Ammon's horn (tissue), 1 donor: ENCODE measurements at regions not wholly inside any gene's neighbourhood (a gene's known extent, or its start where the extent isn't known, plus 50 kb on each side); places are given as distances from the start of the nearest gene placed in this dataset.
"Not testable (repeated sequence)": the region's sequence is repeated elsewhere in the genome, so short reads cannot be mapped to it uniquely, and the experiment has no call there.

Experiments used
- DNase-seq: peaks from one replicate; pipeline ENCODE4 v3.0.0-alpha.2; 2016; ENCODE audit warnings: low spot score

GRCh38 chr19:22545751-22546150 lies 88.4 kb upstream of the ZNF492 start:
- DNase-seq, result peak; percentile 62

GRCh38 chr19:22533761-22534160 lies 100.4 kb upstream of the ZNF492 start:
- no peak for DNase-seq

- peak; percentile 73 for DNase-seq
Observed at GRCh38 chr19:22532388-22533300, 101.5 kb upstream of the ZNF492 start.

- DNase-seq, result no peak
Observed at GRCh38 chr19:22530042-22530441, 104.1 kb upstream of the ZNF492 start.

GRCh38 chr19:22528956-22529355 lies 105.2 kb upstream of the ZNF492 start:
- no peak for DNase-seq

GRCh38 chr19:22527554-22527953 lies 105.4 kb upstream of the ZNF98 start:
- no peak for DNase-seq

GRCh38 chr19:22526661-22527272 lies 104.6 kb upstream of the ZNF98 start:
- no peak for DNase-seq

GRCh38 chr19:22523940-22524339 lies 101.8 kb upstream of the ZNF98 start:
- no peak for DNase-seq

GRCh38 chr19:22519562-22519961 lies 97.4 kb upstream of the ZNF98 start:
- DNase-seq, result not testable (repeated sequence)

GRCh38 chr19:22519152-22519551 lies 97.0 kb upstream of the ZNF98 start:
- DNase-seq, result no peak

- DNase-seq, result no peak
Observed at GRCh38 chr19:22517496-22518411, 95.6 kb upstream of the ZNF98 start.

- no peak for DNase-seq
Observed at GRCh38 chr19:22515435-22515834, 93.3 kb upstream of the ZNF98 start.

GRCh38 chr19:22503524-22503923 lies 81.4 kb upstream of the ZNF98 start:
- no peak for DNase-seq

GRCh38 chr19:22502766-22503165 lies 80.6 kb upstream of the ZNF98 start:
- DNase-seq, result no peak

- DNase-seq, result not testable (repeated sequence)
Observed at GRCh38 chr19:22498831-22499430, 76.8 kb upstream of the ZNF98 start.

- no peak for DNase-seq
Observed at GRCh38 chr19:22491746-22492145, 69.6 kb upstream of the ZNF98 start.

- not testable (repeated sequence) for DNase-seq
Observed at GRCh38 chr19:22483514-22483913, 61.4 kb upstream of the ZNF98 start.

GRCh38 chr19:22472180-22472637 lies 50.1 kb upstream of the ZNF98 start:
- DNase-seq, result no peak
